ENCODE measurements at regions not wholly inside any gene's neighbourhood (a gene's known extent, or its start where the extent isn't known, plus 50 kb on each side); places are given as distances from the start of the nearest gene placed in this dataset.

DNA sequence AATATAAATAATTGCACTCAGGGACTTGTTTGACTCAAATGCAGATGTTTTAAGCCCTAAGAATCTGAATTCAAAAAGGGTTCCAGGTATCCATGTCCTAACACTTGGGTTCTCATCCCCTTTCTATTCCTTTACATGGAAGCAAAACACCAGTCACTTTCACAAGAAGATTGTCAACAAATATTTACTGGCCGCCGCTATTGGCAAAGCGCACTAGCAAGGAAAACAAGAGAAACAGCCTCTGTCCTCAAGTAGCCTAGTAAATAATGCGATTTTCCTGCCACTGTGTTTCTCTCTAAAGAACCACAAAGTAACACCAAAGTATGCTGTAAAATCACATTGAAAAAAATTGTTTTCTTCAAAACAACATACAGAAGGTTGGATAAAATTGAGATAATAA lies 66.7 kb upstream of the EZH2 start:
- no peaks in the 10 kb centered on the region for H3K4me1 ChIP-seq (ENCODE audit: insufficient read depth, low read length)
- H3K36me3 ChIP-seq (ENCODE audit: insufficient read depth, low read length) = no peaks in the 10 kb centered on the region
- H3K9me3 ChIP-seq (ENCODE audit: low read length) = no peaks in the 10 kb centered on the region
- no peak overlapping the region for H3K9ac ChIP-seq (ENCODE audit: low read length)
- H3K27ac ChIP-seq (ENCODE audit: low read depth, low read length) = no peak overlapping the region
- no peak overlapping the region for H3K4me3 ChIP-seq (ENCODE audit: low read depth in 1 of 2, low read length in 2 of 2)
- no peaks in the 10 kb centered on the region for H3K27me3 ChIP-seq (ENCODE audit: control insufficient read depth in 1 of 2, insufficient read depth in 2 of 2, low read length in 2 of 2)

- no peak overlapping the region for H3K4me3 ChIP-seq (ENCODE audit: low read depth in 1 of 2, low read length in 2 of 2)
- no peak overlapping the region for H3K9ac ChIP-seq (ENCODE audit: low read length)
- peaks cover 3% of the 10 kb centered on the region for H3K4me1 ChIP-seq (ENCODE audit: insufficient read depth, low read length)
- no peaks in the 10 kb centered on the region for H3K27me3 ChIP-seq (ENCODE audit: control insufficient read depth in 1 of 2, insufficient read depth in 2 of 2, low read length in 2 of 2)
- no peaks in the 10 kb centered on the region for H3K36me3 ChIP-seq (ENCODE audit: insufficient read depth, low read length)
- H3K27ac ChIP-seq (ENCODE audit: low read depth, low read length) = no peak overlapping the region
- H3K9me3 ChIP-seq (ENCODE audit: low read length) = no peaks in the 10 kb centered on the region
Measured at GRCh38 chr7:148944935-148945934, 61.1 kb upstream of the EZH2 start.

DNA sequence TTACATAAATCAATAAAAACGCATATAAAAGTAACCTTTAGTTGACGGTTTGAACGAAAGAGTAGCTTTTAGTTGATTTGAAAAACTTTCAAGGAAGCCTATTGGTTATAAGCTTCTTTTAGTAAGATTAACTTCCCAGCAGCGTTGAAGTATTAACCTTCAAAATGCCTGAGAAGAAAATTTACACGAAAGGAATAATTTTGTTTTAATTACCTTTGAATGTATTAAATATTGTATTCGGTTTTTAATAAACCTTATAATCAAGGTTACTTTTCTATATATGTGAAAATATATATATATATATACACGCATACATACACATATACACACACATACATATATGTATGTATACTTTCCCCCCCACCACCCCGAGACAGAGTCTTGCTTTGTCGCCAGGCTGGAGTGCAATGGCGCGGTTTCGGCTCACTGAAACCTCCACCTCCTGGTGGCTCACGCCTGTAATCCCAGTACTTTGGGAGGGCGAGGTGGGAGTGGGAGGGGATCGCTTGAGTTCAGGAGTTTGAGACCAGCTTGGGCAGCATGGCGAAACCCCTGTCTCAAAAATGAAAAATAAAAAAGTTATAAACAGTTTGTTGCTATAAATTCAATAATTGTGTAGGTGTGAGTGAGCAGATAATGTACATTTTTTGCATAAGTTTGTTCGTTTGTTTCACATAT lies 57.6 kb upstream of the EZH2 start:
- H3K27me3 ChIP-seq (ENCODE audit: control insufficient read depth in 1 of 2, insufficient read depth in 2 of 2, low read length in 2 of 2) = no peaks in the 10 kb centered on the region
- H3K4me1 ChIP-seq (ENCODE audit: insufficient read depth, low read length) = peaks cover 3% of the 10 kb centered on the region
- no peak overlapping the region for H3K27ac ChIP-seq (ENCODE audit: low read depth, low read length)
- H3K9me3 ChIP-seq (ENCODE audit: low read length) = no peaks in the 10 kb centered on the region
- H3K9ac ChIP-seq (ENCODE audit: low read length) = peak overlapping the region; percentile 71
- H3K36me3 ChIP-seq (ENCODE audit: insufficient read depth, low read length) = no peaks in the 10 kb centered on the region
- peak overlapping the region; percentile 45 to 67 for H3K4me3 ChIP-seq (ENCODE audit: low read depth in 1 of 2, low read length in 2 of 2)

DNA sequence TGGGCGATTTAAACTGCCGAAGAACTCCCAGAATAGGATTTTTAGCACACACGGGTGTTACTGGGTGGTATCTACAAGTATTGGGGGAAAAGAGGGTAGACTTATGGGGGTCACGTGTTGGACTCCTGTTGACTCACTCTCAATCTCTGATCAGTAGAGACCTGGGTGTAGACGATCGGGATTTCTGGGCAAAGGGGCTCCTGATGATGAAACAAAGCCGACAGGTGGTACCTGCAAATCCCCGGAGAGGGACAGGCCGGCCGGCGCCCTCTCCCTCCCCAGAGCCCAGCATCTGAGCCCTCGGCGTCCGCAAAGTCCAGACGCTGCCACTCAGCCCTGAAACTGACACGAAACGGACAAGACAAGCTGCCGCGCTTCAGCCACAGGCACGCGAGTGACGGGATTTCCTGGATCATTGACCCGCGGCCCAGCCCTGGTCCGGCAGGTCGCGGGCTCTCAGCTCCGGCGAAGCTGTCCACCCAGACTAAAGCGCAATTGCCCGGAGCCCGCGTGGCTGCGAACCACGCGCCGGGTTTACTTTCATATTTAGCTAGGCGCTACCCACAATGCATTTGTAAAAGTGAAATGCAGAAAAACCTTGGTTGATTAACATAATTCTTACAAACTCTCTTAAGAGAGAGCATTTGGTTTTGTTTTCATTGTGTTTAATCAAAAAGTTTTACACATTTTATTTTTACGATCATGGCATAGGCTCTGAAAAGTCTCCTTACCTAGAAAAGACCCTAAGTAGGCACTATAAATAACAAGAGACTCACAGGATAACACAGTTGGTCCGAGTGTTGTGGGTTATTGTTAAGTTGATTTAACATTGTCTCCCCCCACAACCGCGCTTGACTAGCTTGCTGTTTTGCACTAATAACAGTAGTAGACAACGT lies 56.9 kb upstream of the EZH2 start:
- Histone ChIP-seq H3K4me3 (ENCODE audit: low read depth in 1 of 2, low read length in 2 of 2) (peak overlapping the region; percentile 45 to 67), H3K4me1 (ENCODE audit: insufficient read depth, low read length) (peaks cover 3% of the 10 kb centered on the region), H3K36me3 (ENCODE audit: insufficient read depth, low read length) (no peaks in the 10 kb centered on the region), H3K27ac (ENCODE audit: low read depth, low read length) (peak overlapping the region; percentile 72), H3K9ac (ENCODE audit: low read length) (peak overlapping the region; percentile 71), H3K27me3 (ENCODE audit: control insufficient read depth in 1 of 2, insufficient read depth in 2 of 2, low read length in 2 of 2) (no peaks in the 10 kb centered on the region), H3K9me3 (ENCODE audit: low read length) (no peaks in the 10 kb centered on the region)

GRCh38 chr7:148939128-148939755 lies 55.2 kb upstream of the EZH2 start:
- H3K9ac ChIP-seq (ENCODE audit: low read length) = no peak overlapping the region
- no peaks in the 10 kb centered on the region for H3K27me3 ChIP-seq (ENCODE audit: control insufficient read depth in 1 of 2, insufficient read depth in 2 of 2, low read length in 2 of 2)
- H3K4me3 ChIP-seq (ENCODE audit: low read depth in 1 of 2, low read length in 2 of 2) = no peak overlapping the region
- peaks cover 3% of the 10 kb centered on the region for H3K4me1 ChIP-seq (ENCODE audit: insufficient read depth, low read length)
- no peaks in the 10 kb centered on the region for H3K36me3 ChIP-seq (ENCODE audit: insufficient read depth, low read length)
- H3K27ac ChIP-seq (ENCODE audit: low read depth, low read length) = no peak overlapping the region
- H3K9me3 ChIP-seq (ENCODE audit: low read length) = no peaks in the 10 kb centered on the region

GRCh38 chr7:148935451-148935850 lies 51.4 kb upstream of the EZH2 start:
- Histone ChIP-seq H3K27me3 (ENCODE audit: control insufficient read depth in 1 of 2, insufficient read depth in 2 of 2, low read length in 2 of 2) (no peaks in the 10 kb centered on the region), H3K4me1 (ENCODE audit: insufficient read depth, low read length) (peaks cover 1% of the 10 kb centered on the region), H3K36me3 (ENCODE audit: insufficient read depth, low read length) (no peaks in the 10 kb centered on the region), H3K9ac (ENCODE audit: low read length) (no peak overlapping the region), H3K27ac (ENCODE audit: low read depth, low read length) (no peak overlapping the region), H3K4me3 (ENCODE audit: low read depth in 1 of 2, low read length in 2 of 2) (no peak overlapping the region), H3K9me3 (ENCODE audit: low read length) (no peaks in the 10 kb centered on the region)
